Embryonic facial prominence (tissue), 1 donor: ENCODE measurements at regions not wholly inside any gene's neighbourhood (a gene's known extent, or its start where the extent isn't known, plus 50 kb on each side); places are given as distances from the start of the nearest gene placed in this dataset.

Source experiments
- DNase-seq: peaks from one replicate; pipeline ENCODE4 v3.0.0-alpha.2; 2016; ENCODE audit errors: extremely low spot score

DNA sequence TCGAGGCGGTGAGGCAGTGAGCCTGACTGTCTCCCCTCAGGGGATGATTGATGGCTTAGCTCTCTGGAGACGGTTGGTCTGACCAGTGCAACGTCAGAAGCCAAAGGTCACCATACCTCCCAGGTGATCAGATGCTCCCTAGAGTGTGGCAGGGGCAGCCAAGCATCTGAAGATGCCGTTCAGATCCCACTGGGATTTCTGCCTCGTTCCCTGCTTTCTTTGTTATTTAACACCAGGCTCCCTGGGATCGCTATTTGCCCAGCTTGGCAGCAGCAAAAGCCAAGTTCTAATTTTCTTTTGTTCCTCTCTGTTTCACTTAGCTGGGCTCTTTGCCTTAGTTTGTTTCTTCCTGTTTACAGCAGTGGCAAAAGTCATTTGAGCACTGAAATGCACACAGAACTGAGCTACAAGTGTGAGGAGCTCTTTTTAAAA is 53.5 kb upstream of the SVIL start:
- no peak for DNase-seq

DNA sequence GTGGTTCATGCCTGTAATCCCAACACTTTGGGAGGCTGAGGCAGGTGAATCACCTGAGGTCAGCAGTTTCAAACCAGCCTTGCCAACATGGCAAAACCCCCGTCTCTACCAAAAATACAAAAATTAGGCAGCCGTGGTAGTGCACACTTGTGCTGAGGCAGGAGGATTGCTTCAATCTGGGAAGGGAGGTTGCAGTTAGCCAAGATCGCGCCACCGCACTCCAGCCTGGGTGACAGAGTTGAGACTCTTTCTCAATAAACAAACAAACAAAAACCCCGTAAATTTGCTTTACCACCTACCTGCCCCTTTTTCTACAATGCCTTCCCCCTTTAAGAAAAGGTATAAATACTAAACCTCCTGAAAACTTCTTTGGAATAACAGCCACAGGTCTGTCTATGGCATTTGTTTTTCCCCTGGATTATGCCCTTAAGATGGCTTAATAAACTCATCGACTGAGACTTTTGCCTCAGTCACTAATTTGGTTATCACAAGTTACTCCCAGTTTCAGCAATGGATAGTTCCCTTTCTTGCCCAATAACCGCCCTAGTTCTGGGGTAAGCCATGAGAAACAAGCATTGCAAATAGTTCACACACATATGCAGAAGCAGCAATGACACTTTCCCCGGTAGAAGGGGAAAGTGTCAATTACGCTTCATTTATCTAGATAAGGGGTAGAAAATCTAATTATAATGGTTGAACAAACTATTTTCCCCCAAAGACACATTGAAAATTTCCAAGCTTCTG is 52.8 kb upstream of the SVIL start:
- no peak for DNase-seq

DNA sequence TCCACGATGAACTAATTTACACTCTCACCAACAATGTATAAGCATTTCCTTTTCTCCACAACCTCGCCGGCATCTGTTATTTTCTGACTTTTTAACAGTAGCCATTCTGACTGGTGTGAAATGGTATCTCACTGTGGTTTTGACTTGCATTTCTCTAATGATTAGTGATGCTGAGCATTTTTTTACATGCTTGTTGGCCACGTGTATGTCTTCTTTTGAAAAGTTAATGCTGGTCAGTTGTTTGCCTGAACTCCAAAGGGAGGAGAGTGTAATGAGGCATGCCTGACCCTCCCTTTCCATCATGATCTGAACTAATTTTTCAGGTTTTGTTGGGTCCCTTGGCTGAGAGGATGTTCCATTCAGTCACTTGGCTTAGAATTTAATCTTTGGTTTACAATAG is 50.7 kb upstream of the SVIL start:
- DNase-seq, result no peak
